Keratinocyte (primary cell): ENCODE measurements at regions not wholly inside any gene's neighbourhood (a gene's known extent, or its start where the extent isn't known, plus 50 kb on each side); places are given as distances from the start of the nearest gene placed in this dataset.
"Not testable (repeated sequence)": the region's sequence is repeated elsewhere in the genome, so short reads cannot be mapped to it uniquely, and the experiment has no call there.

Experiments used
- DNase-seq: peaks from one replicate; pipeline ENCODE4 v3.0.0-alpha.2; 2011; ENCODE audit warnings: low read depth, missing footprints, low spot score
- FAIRE-seq: peaks from 2 replicates; lab custom pipeline; 2011; peaks lifted over from hg19 to GRCh38; lab: Jason Lieb, UNC
- H2AFZ ChIP-seq: 2 replicates; pipeline ENCODE4 v1.6.0; 2012; ENCODE audit warnings: low read length, control low read depth, inconsistent platforms; ENCODE audit not compliant: control insufficient read depth
- H3K27ac ChIP-seq: 2 replicates; pipeline ENCODE4 v1.5.1; 2011; ENCODE audit warnings: low read length; ENCODE audit not compliant: control insufficient read depth, insufficient read depth
- H3K27me3 ChIP-seq: 3 replicates; pipeline ENCODE4 v1.6.0; 2011; ENCODE audit warnings: low read length; ENCODE audit not compliant: control insufficient read depth, insufficient read depth; ENCODE audit errors: extremely low read depth
- H3K36me3 ChIP-seq, 2 experiments: 2 replicates in 1 of 2; 3 replicates in 1 of 2; pipeline ENCODE4 v1.5.1; 2011; ENCODE audit warnings: low read length in 2 of 2, mild to moderate bottlenecking in 1 of 2; ENCODE audit not compliant: control insufficient read depth in 2 of 2, insufficient read depth in 2 of 2; ENCODE audit errors: extremely low read depth in 1 of 2
- H3K4me1 ChIP-seq: 3 replicates; pipeline ENCODE4 v1.5.1; 2011; ENCODE audit warnings: low read length; ENCODE audit not compliant: control insufficient read depth, insufficient read depth; ENCODE audit errors: extremely low read depth
- H3K4me2 ChIP-seq: 3 replicates; pipeline ENCODE4 v1.6.0; 2011; ENCODE audit warnings: low read depth, low read length; ENCODE audit not compliant: control insufficient read depth, insufficient read depth; ENCODE audit errors: extremely low read depth
- H3K4me3 ChIP-seq, 3 experiments: fragments of 200-600 bp in 1 of 3; sonication (generic) in 1 of 3; 2 replicates in 2 of 3; 3 replicates in 1 of 3; pipeline ENCODE4 v1.5.1; 2011 to 2016; ENCODE audit warnings: low read length in 3 of 3, mild to moderate bottlenecking in 3 of 3, control low read depth in 2 of 3, inconsistent platforms in 1 of 3, low read depth in 1 of 3, mixed read lengths in 1 of 3, mixed run types in 1 of 3, moderate library complexity in 1 of 3; ENCODE audit not compliant: control insufficient read depth in 2 of 3, insufficient read depth in 2 of 3; ENCODE audit errors: extremely low read depth in 1 of 3
- H3K79me2 ChIP-seq: 2 replicates; pipeline ENCODE4 v1.6.0; 2012; ENCODE audit warnings: low read length; ENCODE audit not compliant: control insufficient read depth, insufficient read depth
- H3K9ac ChIP-seq: 3 replicates; pipeline ENCODE4 v1.6.0; 2011; ENCODE audit warnings: low read length; ENCODE audit not compliant: control insufficient read depth, insufficient read depth; ENCODE audit errors: extremely low read depth
- H3K9me1 ChIP-seq: 3 replicates; pipeline ENCODE4 v1.6.0; 2011; ENCODE audit warnings: low read length; ENCODE audit not compliant: control insufficient read depth, insufficient read depth; ENCODE audit errors: extremely low read depth
- H3K9me3 ChIP-seq: 2 replicates; pipeline ENCODE4 v1.5.1; 2012; ENCODE audit warnings: low read depth, low read length; ENCODE audit not compliant: control insufficient read depth
- H4K20me1 ChIP-seq: 3 replicates; pipeline ENCODE4 v1.6.0; 2011; ENCODE audit warnings: low read length; ENCODE audit not compliant: control insufficient read depth, insufficient read depth; ENCODE audit errors: extremely low read depth
- CTCF ChIP-seq, 3 experiments: IDR thresholded peaks in 1 of 3; conservative IDR thresholded peaks in 1 of 3; optimal IDR thresholded peaks in 1 of 3; 2 replicates in 2 of 3; 3 replicates in 1 of 3; pipeline versions ENCODE3 to v1.5.1; 2011; ENCODE audit warnings: low read length in 3 of 3, mild to moderate bottlenecking in 3 of 3, moderate library complexity in 2 of 3, control low read depth in 1 of 3, inconsistent platforms in 1 of 3; ENCODE audit not compliant: insufficient read depth in 2 of 3; ENCODE audit errors: extremely low read depth in 1 of 3
- EZH2 ChIP-seq: IDR thresholded peaks from one replicate; pipeline ENCODE4 v1.6.1; 2012; ENCODE audit warnings: inconsistent platforms, mild to moderate bottlenecking, low read length, moderate library complexity
- dilution Hi-C: fragments of 300-500 bp; cut with MboI; formaldehyde crosslinking; loops from one replicate; pipeline ENCODE4 v1.7.0; 2020; ENCODE audit warnings: low sequenced_read_pairs; ENCODE audit not compliant: extremely low pct_ligation_motif_present

DNA sequence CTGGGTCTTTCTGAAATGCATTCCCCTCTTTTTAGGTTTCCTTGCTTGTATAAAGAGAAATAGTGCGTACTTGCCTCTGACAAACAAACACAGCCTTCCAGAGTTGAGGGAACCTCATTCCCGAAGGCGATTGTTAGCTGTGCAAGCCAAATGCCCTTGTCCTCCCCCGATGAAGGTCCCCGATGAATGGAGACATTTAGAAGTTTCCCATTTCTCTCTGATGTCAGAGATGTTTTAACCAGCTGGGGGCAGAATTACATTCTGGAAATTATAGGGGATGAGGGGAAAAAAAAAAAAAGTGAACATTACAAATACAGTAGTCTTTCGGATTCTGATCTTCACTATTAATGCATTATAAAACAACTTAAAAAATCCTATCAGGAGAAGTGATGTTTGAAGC, 366.8 kb downstream of the VRK1 start:
- FAIRE-seq, result no peak

GRCh38 chr14:97166497-97166896, 369.3 kb downstream of the VRK1 start:
- Histone ChIP-seq H3K27ac (no peak overlapping the region), H3K27me3 (peaks cover 3% of the 10 kb centered on the region), H3K9ac (no peak overlapping the region), H3K36me3 (no peaks in the 10 kb centered on the region), H3K9me1 (no peaks in the 10 kb centered on the region), H3K79me2 (no peaks in the 10 kb centered on the region), H3K4me1 (no peaks in the 10 kb centered on the region), H3K4me2 (no peak overlapping the region), H2AFZ (no peak overlapping the region), H3K4me3 (no peak overlapping the region), H4K20me1 (no peaks in the 10 kb centered on the region), H3K9me3 (no peaks in the 10 kb centered on the region)
- dilution Hi-C loops, result no loop called here
- no peak for TF ChIP-seq CTCF (optimal IDR thresholded peaks at IDR 0.05 in 1 of 3, IDR thresholded peaks at IDR 0.05 in 1 of 3, conservative IDR thresholded peaks at IDR 0.05 in 1 of 3; ENCODE audit: extremely low read depth in 1 of 3, insufficient read depth in 2 of 3, low read length in 3 of 3)
- no peak for TF ChIP-seq EZH2
- FAIRE-seq, result no peak
- no peak for DNase-seq

More for the DNA sequence above, 366.8 kb downstream of the VRK1 start:
- Histone ChIP-seq H3K9ac (no peak overlapping the region), H3K36me3 (no peaks in the 10 kb centered on the region), H3K79me2 (no peaks in the 10 kb centered on the region), H4K20me1 (no peaks in the 10 kb centered on the region), H3K27me3 (peaks cover 3% of the 10 kb centered on the region), H3K4me1 (no peaks in the 10 kb centered on the region), H3K9me3 (no peaks in the 10 kb centered on the region), H3K4me2 (no peak overlapping the region), H3K27ac (no peak overlapping the region), H3K4me3 (no peak overlapping the region), H2AFZ (no peak overlapping the region), H3K9me1 (no peaks in the 10 kb centered on the region)
- DNase-seq, result no peak
- TF ChIP-seq EZH2 (no peak), CTCF (optimal IDR thresholded peaks at IDR 0.05 in 1 of 3, IDR thresholded peaks at IDR 0.05 in 1 of 3, conservative IDR thresholded peaks at IDR 0.05 in 1 of 3; ENCODE audit: extremely low read depth in 1 of 3, insufficient read depth in 2 of 3, low read length in 3 of 3) (no peak)
- dilution Hi-C loops, result no loop called here

- H3K36me3 ChIP-seq, H3K4me3 ChIP-seq, H2AFZ ChIP-seq, DNase-seq, H3K4me1 ChIP-seq, FAIRE-seq, H3K79me2 ChIP-seq, H3K27ac ChIP-seq, H3K4me2 ChIP-seq, H3K27me3 ChIP-seq, H3K9me1 ChIP-seq, dilution Hi-C loops, H3K9me3 ChIP-seq, H4K20me1 ChIP-seq, H3K9ac ChIP-seq: not testable (repeated sequence)
Observed at GRCh38 chr14:97167577-97167976, 370.4 kb downstream of the VRK1 start.
